Tibial nerve (tissue), 4 donors: ENCODE measurements at regions not wholly inside any gene's neighbourhood (a gene's known extent, or its start where the extent isn't known, plus 50 kb on each side); places are given as distances from the start of the nearest gene placed in this dataset.

Experiments used
- DNase-seq, 2 donors: peaks; one replicate each; pipeline ENCODE4 v3.0.0-alpha.2; 2019; ENCODE audit warnings: low spot score in 2 of 2
- H3K27ac ChIP-seq, 4 donors: fragments of 200-600 bp; sonication (generic) in 3 of 4; one replicate each; pipeline ENCODE4 v1.5.1; 2017 to 2019; ENCODE audit warnings: mild to moderate bottlenecking in 1 of 4
- H3K27me3 ChIP-seq, 2 donors: fragments of 200-600 bp; sonication (generic) in 1 of 2; one replicate each; pipeline versions ENCODE4 v1.5.1 to v1.6.0; 2017 to 2019
- H3K36me3 ChIP-seq, 3 donors: fragments of 200-600 bp; sonication (generic); one replicate each; pipeline ENCODE4 v1.5.1; 2018 to 2019
- H3K4me1 ChIP-seq, 4 donors: fragments of 200-600 bp; sonication (generic) in 3 of 4; one replicate each; pipeline ENCODE4 v1.5.1; 2017 to 2019
- H3K4me3 ChIP-seq, 4 donors: fragments of 200-600 bp; sonication (generic) in 3 of 4; one replicate each; pipeline ENCODE4 v1.5.1; 2017 to 2019; ENCODE audit warnings: mild to moderate bottlenecking in 1 of 4, moderate library complexity in 1 of 4
- H3K9me3 ChIP-seq, 4 donors: fragments of 200-600 bp; sonication (generic) in 3 of 4; one replicate each; pipeline ENCODE4 v1.5.1; 2017 to 2019
- EP300 ChIP-seq, 2 donors: sonication (generic); formaldehyde crosslinking; IDR thresholded peaks; one replicate each; pipeline ENCODE4 v1.6.1; 2017; ENCODE audit warnings: antibody characterized with exemption in 2 of 2, mild to moderate bottlenecking in 1 of 2
- POLR2A ChIP-seq, 2 donors: fragments of 450-650 bp; IDR thresholded peaks; one replicate each; pipeline ENCODE4 v1.6.1; 2017; ENCODE audit warnings: antibody characterized with exemption in 2 of 2, mild to moderate bottlenecking in 2 of 2, moderate library complexity in 2 of 2
- whole genome bisulfite sequencing, 2 donors: methylation state at CpG; one replicate each; pipeline ENCODE4 v1.1.5; 2018; 5-methylcytosine and 5-hydroxymethylcytosine counted together
- TF ChIP-seq, protein P1 (sequence below), 5 experiments: fragments of 200-600 bp in 3 of 5; fragments of 450-650 bp in 2 of 5; sonication (generic) in 3 of 5; IDR thresholded peaks; one replicate each; pipeline ENCODE4 v1.5.1; 2016 to 2019; ENCODE audit warnings: antibody characterized with exemption in 5 of 5, mild to moderate bottlenecking in 3 of 5, moderate library complexity in 2 of 5

DNA sequence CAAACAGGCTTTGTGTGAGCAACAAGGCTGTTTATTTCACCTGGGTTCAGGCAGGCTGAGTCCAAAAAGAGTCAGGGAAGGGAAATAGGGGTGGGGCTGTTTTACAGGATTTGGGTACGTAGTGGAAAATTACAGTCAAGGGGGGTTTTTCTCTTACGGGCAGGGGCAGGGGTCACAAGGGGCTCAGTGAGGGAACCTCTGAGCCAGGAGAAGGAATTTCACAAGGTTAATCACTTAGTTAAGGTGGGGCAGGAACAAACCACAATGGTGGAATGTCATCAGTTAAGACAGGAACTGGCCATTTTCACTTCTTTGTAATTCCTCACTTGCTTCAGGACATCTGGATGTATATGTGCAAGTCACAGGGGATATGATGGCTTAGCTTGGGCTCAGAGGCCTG lies 1592.8 kb upstream of the GBE1 start:
- Histone ChIP-seq H3K9me3 (no peaks in the 10 kb centered on the region), H3K27ac (no peak overlapping the region), H3K4me3 (no peak overlapping the region), H3K36me3 (no peaks in the 10 kb centered on the region), H3K27me3 (no peaks in the 10 kb centered on the region), H3K4me1 (no peaks in the 10 kb centered on the region)
- WGBS, 2 donors, result 73 to 74% methylated on average over 2 of the region's 2 CpGs
- TF ChIP-seq, protein P1, sequence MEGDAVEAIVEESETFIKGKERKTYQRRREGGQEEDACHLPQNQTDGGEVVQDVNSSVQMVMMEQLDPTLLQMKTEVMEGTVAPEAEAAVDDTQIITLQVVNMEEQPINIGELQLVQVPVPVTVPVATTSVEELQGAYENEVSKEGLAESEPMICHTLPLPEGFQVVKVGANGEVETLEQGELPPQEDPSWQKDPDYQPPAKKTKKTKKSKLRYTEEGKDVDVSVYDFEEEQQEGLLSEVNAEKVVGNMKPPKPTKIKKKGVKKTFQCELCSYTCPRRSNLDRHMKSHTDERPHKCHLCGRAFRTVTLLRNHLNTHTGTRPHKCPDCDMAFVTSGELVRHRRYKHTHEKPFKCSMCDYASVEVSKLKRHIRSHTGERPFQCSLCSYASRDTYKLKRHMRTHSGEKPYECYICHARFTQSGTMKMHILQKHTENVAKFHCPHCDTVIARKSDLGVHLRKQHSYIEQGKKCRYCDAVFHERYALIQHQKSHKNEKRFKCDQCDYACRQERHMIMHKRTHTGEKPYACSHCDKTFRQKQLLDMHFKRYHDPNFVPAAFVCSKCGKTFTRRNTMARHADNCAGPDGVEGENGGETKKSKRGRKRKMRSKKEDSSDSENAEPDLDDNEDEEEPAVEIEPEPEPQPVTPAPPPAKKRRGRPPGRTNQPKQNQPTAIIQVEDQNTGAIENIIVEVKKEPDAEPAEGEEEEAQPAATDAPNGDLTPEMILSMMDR (IDR thresholded peaks at IDR 0.05), result no peak
- no peak for TF ChIP-seq POLR2A (IDR thresholded peaks at IDR 0.05)
- TF ChIP-seq EP300 (IDR thresholded peaks at IDR 0.05), result no peak
- DNase-seq, result no peak

DNA sequence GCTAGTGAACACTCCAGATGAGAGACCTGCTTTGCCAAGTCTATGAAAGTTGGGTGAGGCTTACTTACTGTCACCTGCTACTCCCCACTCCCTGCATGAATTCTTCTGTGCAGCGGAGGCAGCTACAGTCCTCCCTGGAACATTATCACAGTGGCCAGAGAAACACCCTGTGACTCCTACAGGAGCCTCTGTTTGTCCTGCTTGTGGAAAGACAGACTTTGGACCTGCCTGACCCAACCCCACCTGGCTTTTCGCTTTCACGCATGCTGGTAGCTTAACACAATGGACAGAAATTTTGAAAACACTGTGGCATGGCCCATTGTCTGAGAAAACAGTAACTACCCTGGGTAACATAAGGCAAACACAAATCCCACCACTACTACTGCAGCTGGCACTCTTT lies 1565.5 kb upstream of the CADM2 start:
- H3K36me3 ChIP-seq, result no peaks in the 10 kb centered on the region
- WGBS, 2 donors, result 92 to 100% methylated on average over 3 of the region's 3 CpGs
- H3K9me3 ChIP-seq, result peaks cover 0 to 8% (median 0%) of the 10 kb centered on the region in 4 donors
- H3K4me3 ChIP-seq, result no peak overlapping the region
- TF ChIP-seq, protein P1 (IDR thresholded peaks at IDR 0.05), result no peak
- TF ChIP-seq EP300 (IDR thresholded peaks at IDR 0.05) (no peak), POLR2A (IDR thresholded peaks at IDR 0.05) (no peak)
- H3K27ac ChIP-seq, result no peak overlapping the region
- DNase-seq, result no peak
- H3K4me1 ChIP-seq, result no peaks in the 10 kb centered on the region
- no peaks in the 10 kb centered on the region for H3K27me3 ChIP-seq

- DNase-seq, result no peak
- Histone ChIP-seq H3K4me1 (no peaks in the 10 kb centered on the region), H3K36me3 (no peaks in the 10 kb centered on the region), H3K9me3 (no peaks in the 10 kb centered on the region), H3K4me3 (no peak overlapping the region), H3K27ac (no peak overlapping the region), H3K27me3 (no peaks in the 10 kb centered on the region)
- TF ChIP-seq EP300 (IDR thresholded peaks at IDR 0.05), result no peak
- no peak for TF ChIP-seq POLR2A (IDR thresholded peaks at IDR 0.05)
- TF ChIP-seq, protein P1 (IDR thresholded peaks at IDR 0.05), result no peak
- 88 to 95% methylated on average over 7 to 9 of the region's 10 CpGs for WGBS, 2 donors
These were observed 1554.9 kb upstream of the CADM2 start for GRCh38 chr3:83403927-83404326.

DNA sequence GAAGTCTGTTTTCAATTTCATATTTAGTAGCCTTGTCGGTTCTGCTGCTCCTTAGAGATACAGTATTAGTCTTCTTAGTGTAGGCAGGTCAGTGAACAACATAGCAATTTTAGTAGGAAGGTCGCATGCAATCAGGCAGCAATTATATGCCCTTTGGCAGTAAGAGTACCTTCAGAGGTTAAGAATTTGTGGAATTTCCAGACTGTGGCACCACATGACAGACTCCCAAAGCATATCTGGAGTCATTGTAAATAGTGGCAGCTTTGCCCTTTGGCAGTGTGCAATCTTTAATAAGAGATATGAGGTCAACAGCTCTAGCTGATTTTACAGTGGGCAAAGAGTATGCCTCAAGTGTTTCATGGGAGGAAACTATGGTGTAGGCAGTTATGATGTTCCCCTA lies 1532.5 kb upstream of the CADM2 start:
- no peaks in the 10 kb centered on the region for H3K9me3 ChIP-seq
- H3K36me3 ChIP-seq, result no peaks in the 10 kb centered on the region
- no peak for TF ChIP-seq POLR2A (IDR thresholded peaks at IDR 0.05)
- TF ChIP-seq, protein P1 (IDR thresholded peaks at IDR 0.05), result no peak
- no peak for TF ChIP-seq EP300 (IDR thresholded peaks at IDR 0.05)
- 35 to 49% methylated on average over 2 of the region's 2 CpGs for WGBS, 2 donors
- H3K4me1 ChIP-seq, result no peaks in the 10 kb centered on the region
- no peaks in the 10 kb centered on the region for H3K27me3 ChIP-seq
- no peak overlapping the region for H3K27ac ChIP-seq
- DNase-seq, result no peak
- no peak overlapping the region for H3K4me3 ChIP-seq

DNA sequence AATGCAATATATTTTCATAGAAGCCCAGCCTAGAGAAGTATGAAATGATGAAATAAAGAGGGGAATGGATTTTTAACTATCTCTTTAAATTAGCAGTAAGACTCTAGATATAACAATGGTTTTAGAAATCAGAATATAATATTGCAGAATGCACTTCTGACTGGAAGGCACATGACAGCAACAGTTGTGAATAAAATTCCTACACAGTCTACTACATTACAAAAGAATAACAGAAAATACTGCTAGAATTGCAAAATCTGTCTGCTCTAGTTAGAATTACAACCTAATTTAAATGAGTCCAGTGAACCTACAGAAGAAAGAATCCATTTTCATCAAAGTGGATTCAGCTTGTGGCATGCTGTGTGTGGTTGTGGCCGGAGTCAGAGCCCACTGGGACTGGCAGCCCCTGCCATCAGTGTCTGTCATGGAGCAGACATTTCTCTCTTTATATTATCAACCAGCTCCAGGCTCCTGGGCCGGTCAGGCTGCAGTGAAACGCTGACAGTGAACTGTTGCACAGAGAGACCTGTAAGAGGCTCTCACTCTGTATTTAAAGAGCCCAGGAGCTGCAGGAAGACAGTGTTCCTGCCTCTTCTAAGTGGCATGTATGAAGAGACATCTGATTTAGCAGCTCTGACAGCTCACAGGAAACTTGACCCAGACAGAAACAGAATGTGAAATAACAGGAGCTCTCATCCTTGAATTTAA lies 1523.8 kb upstream of the CADM2 start:
- TF ChIP-seq POLR2A (IDR thresholded peaks at IDR 0.05) (no peak), EP300 (IDR thresholded peaks at IDR 0.05) (no peak)
- TF ChIP-seq, protein P1 (IDR thresholded peaks at IDR 0.05), result no peak
- no peak for DNase-seq
- 24 to 35% methylated on average over 3 of the region's 3 CpGs for WGBS, 2 donors

More for the DNA sequence above, 1523.8 kb upstream of the CADM2 start:
- Histone ChIP-seq H3K36me3 (no peaks in the 10 kb centered on the region), H3K4me3 (no peak overlapping the region), H3K4me1 (no peaks in the 10 kb centered on the region), H3K27me3 (no peaks in the 10 kb centered on the region), H3K9me3 (no peaks in the 10 kb centered on the region), H3K27ac (no peak overlapping the region)
